Osteoblast (primary cell): ENCODE measurements at regions not wholly inside any gene's neighbourhood (a gene's known extent, or its start where the extent isn't known, plus 50 kb on each side); places are given as distances from the start of the nearest gene placed in this dataset.
A peak's percentile ranks its signal among the peaks of the same experiment; 100 is the strongest.
"Not testable (repeated sequence)": the region's sequence is repeated elsewhere in the genome, so short reads cannot be mapped to it uniquely, and the experiment has no call there.

Experiments used
- DNase-seq: peaks from one replicate; pipeline ENCODE4 v3.0.0; 2011; ENCODE audit warnings: low spot score, mixed read lengths; ENCODE audit not compliant: insufficient read length; ENCODE audit errors: missing footprints
- H2AFZ ChIP-seq: 2 replicates; pipeline ENCODE4 v1.6.0; 2011; ENCODE audit warnings: mild to moderate bottlenecking, low read length
- H3K27ac ChIP-seq: 2 replicates; pipeline ENCODE4 v1.5.1; 2011; ENCODE audit warnings: mild to moderate bottlenecking, low read depth, low read length, moderate library complexity
- H3K27me3 ChIP-seq: 2 replicates; pipeline ENCODE4 v1.6.0; 2012; ENCODE audit warnings: mild to moderate bottlenecking, control low read depth, inconsistent platforms, low read length, moderate library complexity; ENCODE audit not compliant: insufficient read depth
- H3K36me3 ChIP-seq: 2 replicates; pipeline ENCODE4 v1.5.1; 2011; ENCODE audit warnings: mild to moderate bottlenecking, low read length, control low read depth, moderate library complexity; ENCODE audit not compliant: insufficient read depth
- H3K4me1 ChIP-seq: 2 replicates; pipeline ENCODE4 v1.5.1; 2011; ENCODE audit warnings: mild to moderate bottlenecking, low read length, control low read depth, moderate library complexity; ENCODE audit not compliant: insufficient read depth
- H3K4me2 ChIP-seq: 2 replicates; pipeline ENCODE4 v1.6.0; 2011; ENCODE audit warnings: mild to moderate bottlenecking, low read length; ENCODE audit not compliant: insufficient read depth
- H3K4me3 ChIP-seq: fragments of 200-600 bp; sonication (generic); 3 replicates; pipeline ENCODE4 v1.5.1; 2012; ENCODE audit warnings: mild to moderate bottlenecking, low read length, inconsistent platforms; ENCODE audit not compliant: insufficient read depth
- H3K79me2 ChIP-seq: 2 replicates; pipeline ENCODE4 v1.6.0; 2012; ENCODE audit warnings: mild to moderate bottlenecking, low read length, control low read depth, inconsistent platforms; ENCODE audit not compliant: insufficient read depth
- H3K9me3 ChIP-seq: 2 replicates; pipeline ENCODE4 v1.5.1; 2011; ENCODE audit warnings: low read depth, low read length, control low read depth
- H4K20me1 ChIP-seq: 2 replicates; pipeline ENCODE4 v1.6.0; 2012; ENCODE audit warnings: mild to moderate bottlenecking, low read length, control low read depth; ENCODE audit not compliant: insufficient read depth
- TF ChIP-seq, protein P1 (sequence below): IDR thresholded peaks from 2 replicates; pipeline ENCODE4 v1.5.1; 2011; ENCODE audit warnings: mild to moderate bottlenecking, low read depth, low read length, moderate library complexity; ENCODE audit errors: extremely low read depth

GRCh38 chr7:119256446-119257131 is 1016.4 kb upstream of the KCND2 start:
- H3K36me3 ChIP-seq: no peaks in the 10 kb centered on the region
- no peaks in the 10 kb centered on the region for H4K20me1 ChIP-seq
- no peaks in the 10 kb centered on the region for H3K79me2 ChIP-seq
- no peak overlapping the region for H3K4me2 ChIP-seq
- H3K4me1 ChIP-seq: no peaks in the 10 kb centered on the region
- H3K27ac ChIP-seq: no peak overlapping the region
- no peak for DNase-seq
- no peak overlapping the region for H2AFZ ChIP-seq
- H3K9me3 ChIP-seq: no peaks in the 10 kb centered on the region
- TF ChIP-seq, protein P1, sequence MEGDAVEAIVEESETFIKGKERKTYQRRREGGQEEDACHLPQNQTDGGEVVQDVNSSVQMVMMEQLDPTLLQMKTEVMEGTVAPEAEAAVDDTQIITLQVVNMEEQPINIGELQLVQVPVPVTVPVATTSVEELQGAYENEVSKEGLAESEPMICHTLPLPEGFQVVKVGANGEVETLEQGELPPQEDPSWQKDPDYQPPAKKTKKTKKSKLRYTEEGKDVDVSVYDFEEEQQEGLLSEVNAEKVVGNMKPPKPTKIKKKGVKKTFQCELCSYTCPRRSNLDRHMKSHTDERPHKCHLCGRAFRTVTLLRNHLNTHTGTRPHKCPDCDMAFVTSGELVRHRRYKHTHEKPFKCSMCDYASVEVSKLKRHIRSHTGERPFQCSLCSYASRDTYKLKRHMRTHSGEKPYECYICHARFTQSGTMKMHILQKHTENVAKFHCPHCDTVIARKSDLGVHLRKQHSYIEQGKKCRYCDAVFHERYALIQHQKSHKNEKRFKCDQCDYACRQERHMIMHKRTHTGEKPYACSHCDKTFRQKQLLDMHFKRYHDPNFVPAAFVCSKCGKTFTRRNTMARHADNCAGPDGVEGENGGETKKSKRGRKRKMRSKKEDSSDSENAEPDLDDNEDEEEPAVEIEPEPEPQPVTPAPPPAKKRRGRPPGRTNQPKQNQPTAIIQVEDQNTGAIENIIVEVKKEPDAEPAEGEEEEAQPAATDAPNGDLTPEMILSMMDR: no peak
- no peaks in the 10 kb centered on the region for H3K27me3 ChIP-seq
- no peak overlapping the region for H3K4me3 ChIP-seq

GRCh38 chr7:119266790-119267189 is 1006.2 kb upstream of the KCND2 start:
- H3K79me2 ChIP-seq, H3K4me3 ChIP-seq, H4K20me1 ChIP-seq, DNase-seq, H3K27ac ChIP-seq, H3K9me3 ChIP-seq, H2AFZ ChIP-seq, H3K4me2 ChIP-seq, H3K36me3 ChIP-seq, H3K4me1 ChIP-seq, H3K27me3 ChIP-seq: not testable (repeated sequence)

GRCh38 chr7:119270045-119270464 is 1002.9 kb upstream of the KCND2 start:
- DNase-seq: peak; percentile 1
- H4K20me1 ChIP-seq: no peaks in the 10 kb centered on the region
- H3K4me3 ChIP-seq: no peak overlapping the region

GRCh38 chr7:119270644-119271043 is 1002.3 kb upstream of the KCND2 start:
- no peak overlapping the region for H3K27ac ChIP-seq
- H3K27me3 ChIP-seq: no peaks in the 10 kb centered on the region
- no peak overlapping the region for H3K4me2 ChIP-seq
- no peaks in the 10 kb centered on the region for H4K20me1 ChIP-seq
- no peaks in the 10 kb centered on the region for H3K79me2 ChIP-seq
- TF ChIP-seq, protein P1: no peak
- no peak overlapping the region for H3K4me3 ChIP-seq
- H2AFZ ChIP-seq: no peak overlapping the region
- DNase-seq: no peak
- H3K4me1 ChIP-seq: no peaks in the 10 kb centered on the region
- no peaks in the 10 kb centered on the region for H3K36me3 ChIP-seq
- no peaks in the 10 kb centered on the region for H3K9me3 ChIP-seq

More at GRCh38 chr7:119270045-119270464, 1002.9 kb upstream of the KCND2 start:
- Histone ChIP-seq H2AFZ (no peak overlapping the region), H3K4me1 (no peaks in the 10 kb centered on the region), H3K27ac (no peak overlapping the region), H3K36me3 (no peaks in the 10 kb centered on the region), H3K27me3 (no peaks in the 10 kb centered on the region), H3K9me3 (no peaks in the 10 kb centered on the region), H3K4me2 (no peak overlapping the region), H3K79me2 (no peaks in the 10 kb centered on the region)
- TF ChIP-seq, protein P1: peak; percentile 74
